GM12878 (cell line): ENCODE measurements at regions not wholly inside any gene's neighbourhood (a gene's known extent, or its start where the extent isn't known, plus 50 kb on each side); places are given as distances from the start of the nearest gene placed in this dataset.

Experiments used
- ATAC-seq: fragments of 200-7000 bp; cut with Tn5 transposase; 3 replicates; pipeline ENCODE4 v1.9.1; 2020; ENCODE audit warnings: mild to moderate bottlenecking, moderate library complexity
- BruUV-seq: library from RNA; stranded (reverse); fragments of 400-500 nt; replicated peaks from 2 replicates; lab custom pipeline; 2021; lab: Mats Ljungman, UMichigan
- CTCF ChIA-PET: fragments of 300-600 bp; sonication (Branson Sonifier 250); formaldehyde crosslinking; extraction: SDS; loops from one replicate; lab custom pipeline; 2021; ENCODE audit warnings: inconsistent platforms; lab: Yijun Ruan, JAX
- POLR2A ChIA-PET: fragments of 350-600 bp; formaldehyde crosslinking; extraction: SDS; loops from one replicate; lab custom pipeline; 2021; ENCODE audit warnings: inconsistent platforms; lab: Charles Lee
- RAD21 ChIA-PET: fragments of 300-600 bp; sonication (Branson Sonifier 250); formaldehyde crosslinking; loops from one replicate; lab custom pipeline; 2023; ENCODE audit warnings: antibody characterized with exemption; ENCODE audit not compliant: unreplicated experiment; lab: Charles Lee
- SMC1A ChIA-PET: fragments of 300-600 bp; sonication (Branson Sonifier 250); formaldehyde crosslinking; loops from one replicate; lab custom pipeline; 2023; ENCODE audit not compliant: unreplicated experiment, uncharacterized antibody; lab: Charles Lee
- DNase-seq: peaks from one replicate; pipeline ENCODE4 v3.0.0-alpha.2; 2011; ENCODE audit warnings: low read depth, low spot score
- FAIRE-seq: peaks from 3 replicates; lab custom pipeline; 2011; peaks lifted over from hg19 to GRCh38; lab: Jason Lieb, UNC
- H2AFZ ChIP-seq: 2 replicates; pipeline ENCODE4 v1.6.0; 2011; ENCODE audit warnings: low read depth, low read length, control low read depth; ENCODE audit not compliant: control insufficient read depth
- H3K27ac ChIP-seq: 2 replicates; pipeline ENCODE4 v1.5.1; 2011; ENCODE audit warnings: control low read depth; ENCODE audit not compliant: control insufficient read depth, insufficient read depth
- H3K27me3 ChIP-seq, 2 experiments: replicated peaks in 1 of 2; 2 replicates each; pipeline versions ENCODE4 v1.6.0 to v1.6.1; 2011; ENCODE audit warnings: low read length in 1 of 2; ENCODE audit not compliant: control insufficient read depth in 2 of 2, insufficient read depth in 2 of 2
- H3K36me3 ChIP-seq, 2 experiments: 2 replicates each; pipeline ENCODE4 v1.5.1; 2011; ENCODE audit warnings: low read length in 1 of 2; ENCODE audit not compliant: control insufficient read depth in 2 of 2, insufficient read depth in 2 of 2
- H3K4me1 ChIP-seq: 2 replicates; pipeline ENCODE4 v1.6.1; 2011; ENCODE audit warnings: mild to moderate bottlenecking, low read length, moderate library complexity, mixed read lengths; ENCODE audit not compliant: control insufficient read depth, insufficient read depth
- H3K4me2 ChIP-seq: 2 replicates; pipeline ENCODE4 v1.6.0; 2011; ENCODE audit warnings: control low read depth; ENCODE audit not compliant: control insufficient read depth, insufficient read depth
- H3K4me3 ChIP-seq: fragments of 200-600 bp; sonication (generic); 2 replicates; pipeline ENCODE4 v1.5.1; 2016
- H3K79me2 ChIP-seq: 2 replicates; pipeline ENCODE4 v1.6.0; 2011; ENCODE audit warnings: low read length; ENCODE audit not compliant: control insufficient read depth, insufficient read depth
- H3K9ac ChIP-seq: 2 replicates; pipeline ENCODE4 v1.8.0; 2011; ENCODE audit warnings: low read length, control low read depth, mixed read lengths; ENCODE audit not compliant: control insufficient read depth, insufficient read depth
- H3K9me3 ChIP-seq: replicated peaks from 3 replicates; pipeline ENCODE4 v1.5.1; 2011; ENCODE audit warnings: mild to moderate bottlenecking, low read length; ENCODE audit not compliant: control insufficient read depth, insufficient read depth
- H4K20me1 ChIP-seq: 2 replicates; pipeline ENCODE4 v1.6.0; 2011; ENCODE audit not compliant: control insufficient read depth, insufficient read depth
- CHD4 ChIP-seq: fragments of 200-600 bp; sonication (generic); IDR thresholded peaks from 2 replicates; pipeline ENCODE4 v1.6.1; 2016; ENCODE audit warnings: mild to moderate bottlenecking
- HDAC6 ChIP-seq: fragments of 200-600 bp; sonication (generic); IDR thresholded peaks from one replicate; pipeline ENCODE4 v1.8.0; 2017; ENCODE audit warnings: antibody characterized with exemption; ENCODE audit not compliant: unreplicated experiment
- MAX ChIP-seq: IDR thresholded peaks from 2 replicates; pipeline ENCODE4 v1.6.1; 2012; ENCODE audit warnings: low read depth, low read length, improper control_type of control experiment
- MEF2A ChIP-seq: IDR thresholded peaks from 2 replicates; pipeline ENCODE4 v1.6.1; 2011; ENCODE audit warnings: low read depth, mild to moderate bottlenecking, low read length, moderate library complexity; ENCODE audit not compliant: insufficient read depth
- NFYB ChIP-seq: IDR thresholded peaks from 2 replicates; pipeline ENCODE4 v1.6.1; 2011; ENCODE audit warnings: low read depth, mild to moderate bottlenecking, low read length, improper control_type of control experiment, moderate library complexity; ENCODE audit not compliant: insufficient read depth
- PBX3 ChIP-seq: IDR thresholded peaks from 2 replicates; pipeline ENCODE4 v1.6.1; 2011; ENCODE audit warnings: mild to moderate bottlenecking, low read depth, low read length, moderate library complexity; ENCODE audit not compliant: insufficient replicate concordance
- PKNOX1 ChIP-seq: fragments of 450-650 bp; IDR thresholded peaks from 2 replicates; pipeline ENCODE4 v1.6.1; 2016; ENCODE audit warnings: mild to moderate bottlenecking
- RUNX3 ChIP-seq: IDR thresholded peaks from 2 replicates; pipeline ENCODE4 v1.6.1; 2012; ENCODE audit warnings: low read length, inconsistent platforms
- SP1 ChIP-seq: IDR thresholded peaks from one replicate; pipeline ENCODE4 v1.6.1; 2011; ENCODE audit warnings: low read depth, low read length
- ZBTB11 ChIP-seq: fragments of 450-650 bp; formaldehyde crosslinking; IDR thresholded peaks from 2 replicates; pipeline ENCODE4 v1.5.0; 2022; ENCODE audit warnings: mild to moderate bottlenecking, missing genetic modification characterization
- ZZZ3 ChIP-seq: IDR thresholded peaks from 2 replicates; pipeline ENCODE4 v1.6.1; 2011; ENCODE audit warnings: low read depth; ENCODE audit not compliant: control insufficient read depth, insufficient read length
- WGBS: methylation state at CpG from one replicate; pipeline ENCODE4 v1.1.6; 2016; ENCODE audit warnings: low lambda C conversion rate; ENCODE audit not compliant: insufficient replicate concordance, insufficient coverage; ENCODE audit errors: missing lambda C conversion rate; 5-methylcytosine and 5-hydroxymethylcytosine counted together
- in situ Hi-C: fragments of 300-500 bp; cut with MboI; formaldehyde crosslinking; loops from 9 replicates; pipeline ENCODE4 v1.14.3; 2018; ENCODE audit warnings: mixed read lengths
- intact Hi-C: fragments of 100-400 bp; cut with micrococcal nuclease; formaldehyde crosslinking; loops from one replicate; pipeline ENCODE4 v1.14.2; 2022; ENCODE audit not compliant: unreplicated experiment

DNA sequence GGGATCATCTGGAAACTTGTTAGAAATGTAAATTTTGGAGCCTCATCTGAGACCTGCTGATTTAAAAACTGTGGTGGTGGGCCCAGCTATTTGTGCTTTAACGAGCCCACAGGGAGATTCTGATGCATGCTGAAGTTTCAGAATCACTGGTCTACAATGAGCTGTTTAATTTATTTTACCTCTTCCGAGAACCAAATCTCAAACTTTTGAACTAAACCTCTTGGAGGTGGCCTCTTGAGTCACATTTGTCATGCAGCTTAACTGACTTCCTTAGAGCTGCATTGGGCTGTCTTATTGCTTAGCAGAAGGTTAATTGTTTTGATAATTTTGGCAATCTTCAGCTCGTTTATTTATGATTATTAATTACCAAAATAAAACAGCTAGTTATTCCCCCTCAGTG, 112.1 kb upstream of the NPHP3 start (continued):
- no peak for TF ChIP-seq ZBTB11 (CRISPR knock-in tag)

GRCh38 chr3:132829101-132829500, 106.9 kb upstream of the NPHP3 start:
- Histone ChIP-seq H3K79me2 (no peaks in the 10 kb centered on the region), H2AFZ (no peak overlapping the region), H3K4me2 (no peak overlapping the region), H3K9ac (no peak overlapping the region), H4K20me1 (no peaks in the 10 kb centered on the region), H3K27me3 (no peaks in the 10 kb centered on the region), H3K36me3 (no peaks in the 10 kb centered on the region), H3K27ac (no peak overlapping the region), H3K4me3 (no peak overlapping the region), H3K4me1 (no peaks in the 10 kb centered on the region), H3K9me3 (no peaks in the 10 kb centered on the region)
- no TSS peak for BruUV-seq
- ChIA-PET RAD21 (no interaction called here), CTCF (no interaction called here), POLR2A (no interaction called here), SMC1A (interaction anchor here (1.5 kb wide), 1 partner anchor 9 kb away, joined by 4 read pairs; no protein-coding TSS in a partner anchor)
- TF ChIP-seq PBX3 (no peak), MEF2A (no peak), CHD4 (no peak), HDAC6 (no peak), ZZZ3 (no peak), NFYB (no peak), MAX (no peak), SP1 (no peak), PKNOX1 (no peak), RUNX3 (no peak)
- FAIRE-seq (no peak), DNase-seq (no peak), ATAC-seq (no peak)
- intact Hi-C loops (no loop called here), in situ Hi-C loops (no loop called here)
- 37% methylated on average over 7 of the region's 7 CpGs for WGBS
